Stimulated activated CD8-positive, alpha-beta memory T cell treated with anti-CD3 and anti-CD28 coated beads, Interleukin-4, amount 100 ng/mL, for 24 hours (primary cell): ENCODE measurements at regions not wholly inside any gene's neighbourhood (a gene's known extent, or its start where the extent isn't known, plus 50 kb on each side); places are given as distances from the start of the nearest gene placed in this dataset.

Experiments
- DNase-seq: peaks from one replicate; pipeline ENCODE4 v3.0.0-alpha.2; 2020; ENCODE audit warnings: low read depth

DNA sequence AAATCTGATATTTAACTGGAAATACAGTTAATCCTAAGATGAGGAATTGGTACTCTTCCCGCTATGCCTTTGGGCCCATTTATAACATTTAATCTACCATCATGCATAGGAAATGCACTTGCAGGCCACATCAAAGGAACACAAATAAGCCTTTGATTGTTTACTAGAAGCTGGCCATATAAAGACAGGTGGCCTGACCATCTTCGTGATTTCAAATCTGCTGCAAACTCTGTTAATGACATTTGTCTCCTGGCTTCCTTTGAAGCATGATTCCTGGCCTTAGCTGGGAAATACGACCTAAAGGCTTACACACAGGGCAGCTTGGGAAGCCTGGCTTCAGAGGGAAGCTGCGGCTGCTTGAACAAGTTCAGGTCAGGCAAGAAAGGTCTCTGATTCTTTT lies 552.1 kb downstream of the CDH26 start:
- no peak for DNase-seq

- no peak for DNase-seq
Measured at GRCh38 chr20:60512443-60512842, 554.2 kb downstream of the CDH26 start.

- no peak for DNase-seq
Measured at GRCh38 chr20:60513141-60513540, 554.9 kb downstream of the CDH26 start.

- DNase-seq: no peak
Measured at GRCh38 chr20:60516442-60516841, 558.2 kb downstream of the CDH26 start.

- DNase-seq: no peak
Measured at GRCh38 chr20:60518022-60518421, 559.8 kb downstream of the CDH26 start.

- no peak for DNase-seq
Measured at GRCh38 chr20:60525397-60525796, 567.2 kb downstream of the CDH26 start.

DNA sequence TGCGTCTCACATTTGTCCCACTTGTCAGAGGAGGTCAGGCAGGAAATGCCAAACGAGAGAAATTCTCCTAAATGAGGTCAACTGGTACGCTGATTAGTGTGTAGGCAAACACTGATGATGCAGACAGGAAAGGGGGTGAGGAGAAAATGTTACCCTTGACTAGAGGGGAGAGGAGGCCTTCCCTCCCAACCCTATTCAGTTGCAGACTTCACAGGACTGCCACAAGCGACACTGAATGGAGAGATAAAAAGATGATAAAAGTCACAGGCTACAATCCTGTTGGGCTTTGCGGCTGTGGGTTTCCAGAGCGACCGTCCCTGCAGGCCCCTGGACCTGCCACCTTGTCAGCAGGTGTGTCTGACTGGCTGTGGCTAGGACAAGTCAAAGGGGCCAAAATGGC lies 569.4 kb downstream of the CDH26 start:
- no peak for DNase-seq

GRCh38 chr20:60528141-60528540 lies 569.9 kb downstream of the CDH26 start:
- no peak for DNase-seq

DNA sequence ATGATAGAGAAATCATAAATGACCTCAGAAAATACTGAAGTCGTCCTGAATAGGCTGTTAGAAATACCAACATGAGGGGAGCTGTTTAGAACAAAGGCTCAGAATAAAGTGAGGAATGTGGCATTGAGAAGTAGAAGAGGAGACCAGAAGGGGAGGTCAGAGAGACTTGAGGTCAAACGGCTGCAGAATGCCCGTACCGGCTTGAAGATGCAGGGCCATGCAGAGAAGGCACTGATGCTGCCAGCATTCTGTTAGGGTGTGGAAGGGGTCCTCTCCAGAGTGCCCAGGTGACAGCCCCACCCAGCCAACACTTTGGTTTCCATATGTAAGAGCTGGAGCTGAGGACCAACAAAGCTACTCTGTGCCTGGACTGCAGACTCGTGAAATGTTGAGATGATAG lies 570.9 kb downstream of the CDH26 start:
- no peak for DNase-seq

GRCh38 chr20:60535211-60535610 lies 577.0 kb downstream of the CDH26 start:
- DNase-seq: no peak

- no peak for DNase-seq
Measured at GRCh38 chr20:60540591-60540990, 582.4 kb downstream of the CDH26 start.

DNA sequence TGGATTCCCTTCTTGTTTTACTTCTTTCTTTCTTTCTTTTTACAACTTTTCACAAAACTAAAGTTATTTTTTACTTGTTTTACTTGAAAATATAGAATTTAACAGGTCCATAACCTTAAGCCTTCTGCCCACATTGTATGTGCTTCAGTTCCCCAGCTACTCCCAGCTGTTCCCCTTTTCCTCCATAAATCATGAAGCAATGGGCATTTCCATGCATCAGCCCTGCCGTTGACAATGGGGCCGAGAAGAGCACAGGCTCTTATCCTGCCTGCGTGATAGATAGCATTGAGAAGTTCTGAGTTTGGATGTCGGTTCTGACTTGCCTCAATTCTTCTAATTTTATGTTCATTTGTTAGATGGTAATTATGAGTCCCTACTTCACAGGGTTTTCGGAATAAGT lies 583.8 kb downstream of the CDH26 start:
- no peak for DNase-seq

DNA sequence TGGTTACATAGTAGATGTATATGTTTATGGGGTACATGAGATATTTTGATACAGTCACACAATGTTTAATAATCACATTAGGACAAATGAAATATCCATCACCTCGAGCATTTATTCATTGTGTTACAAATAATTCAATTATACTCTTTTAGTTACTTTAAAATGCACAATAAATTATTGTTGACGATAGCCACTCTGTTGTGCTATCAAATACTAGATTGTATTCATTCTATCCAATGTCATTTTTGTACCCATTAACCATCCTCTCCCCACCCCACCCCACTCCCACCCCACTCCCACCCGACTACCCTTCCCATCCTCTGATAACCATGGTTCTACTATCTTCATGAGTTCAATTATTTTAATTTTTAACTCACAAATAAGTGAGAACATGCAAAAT lies 585.4 kb downstream of the CDH26 start:
- DNase-seq: no peak

GRCh38 chr20:60553095-60553494 lies 594.9 kb downstream of the CDH26 start:
- DNase-seq: no peak

- DNase-seq: no peak
Measured at GRCh38 chr20:60558486-60558885, 600.3 kb downstream of the CDH26 start.

GRCh38 chr20:60559462-60559861 lies 601.2 kb downstream of the CDH26 start:
- no peak for DNase-seq

GRCh38 chr20:60561052-60561451 lies 602.8 kb downstream of the CDH26 start:
- DNase-seq: no peak

DNA sequence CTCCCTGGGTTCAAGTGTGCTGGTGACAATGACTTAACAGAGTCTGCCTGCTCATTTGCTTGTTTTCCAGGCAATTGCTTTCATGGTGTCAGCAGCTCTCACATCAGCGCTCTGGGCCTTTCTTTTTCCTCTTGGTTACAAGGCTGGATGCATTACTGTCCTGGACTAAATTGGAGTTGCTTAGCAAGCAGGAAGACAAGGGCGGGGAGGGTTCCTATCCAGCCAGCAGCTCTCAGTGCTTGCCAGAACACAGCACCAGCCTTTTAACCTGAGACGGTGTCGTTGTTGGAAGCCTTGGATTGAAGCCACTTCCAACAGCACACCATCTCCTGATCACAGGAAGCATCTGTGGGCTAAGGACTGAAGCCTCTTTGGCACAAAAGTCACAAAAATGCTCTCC lies 606.9 kb downstream of the CDH26 start:
- DNase-seq: no peak

DNA sequence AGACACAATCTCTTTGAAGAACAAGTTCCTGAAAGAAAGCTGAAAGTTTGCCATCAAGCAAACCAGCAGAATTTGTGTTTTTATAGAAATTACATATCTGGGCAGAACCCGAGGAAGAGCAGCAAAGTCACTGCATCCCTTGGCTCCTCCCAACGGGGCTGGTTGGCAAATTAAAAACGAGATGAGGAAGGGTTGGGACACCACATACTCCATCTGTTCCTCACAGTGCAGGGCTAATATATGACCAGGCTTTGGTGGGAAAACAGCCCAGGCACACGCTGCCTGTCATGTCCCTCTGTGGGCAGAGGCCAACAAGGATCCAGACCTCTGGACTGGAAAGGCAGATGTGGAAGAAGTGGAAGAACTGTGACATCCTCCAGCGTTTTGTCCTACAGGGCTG lies 607.3 kb downstream of the CDH26 start:
- no peak for DNase-seq

- DNase-seq: no peak
Measured at GRCh38 chr20:60569116-60569515, 610.9 kb downstream of the CDH26 start.

DNA sequence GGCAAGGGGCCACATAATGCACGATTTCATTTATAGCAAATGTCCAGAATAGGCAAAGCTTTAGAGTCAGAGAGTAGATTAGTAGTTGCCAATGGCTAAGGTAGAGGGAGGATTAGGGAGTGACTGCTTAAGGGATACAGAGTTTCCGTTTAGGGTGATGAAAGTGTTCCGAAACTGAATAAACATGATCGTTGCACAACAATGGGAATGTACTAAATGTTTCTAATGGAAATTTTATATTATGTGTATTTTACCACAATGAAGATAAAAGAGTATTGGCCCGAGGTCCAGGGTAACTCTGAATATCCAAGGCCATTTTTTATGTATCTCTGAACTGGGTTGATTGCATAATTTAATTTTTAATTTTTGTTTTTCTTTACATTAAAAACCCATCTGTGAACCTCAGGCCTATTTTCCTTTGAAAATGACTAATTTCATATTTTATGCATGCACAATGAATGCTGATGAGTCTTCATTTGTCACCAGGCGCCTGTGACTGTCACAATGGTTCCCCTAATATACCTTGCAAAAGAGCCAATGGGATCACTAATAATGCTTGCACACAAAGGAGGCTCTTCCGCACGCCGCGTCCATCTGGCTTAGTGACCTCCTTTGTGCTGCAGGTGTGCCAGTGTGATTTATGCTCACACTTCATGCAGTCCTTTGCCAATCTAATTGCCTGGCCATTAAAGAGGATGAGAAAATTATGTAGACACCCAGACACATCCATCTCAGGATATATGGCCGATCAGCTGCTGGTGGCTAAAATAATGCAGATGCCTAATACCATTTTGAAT lies 612.5 kb downstream of the CDH26 start:
- no peak for DNase-seq

GRCh38 chr20:60573003-60573680 lies 614.9 kb downstream of the CDH26 start:
- DNase-seq: no peak

- DNase-seq: no peak
Measured at GRCh38 chr20:60576236-60576635, 618.0 kb downstream of the CDH26 start.
